ENCODE measurements at regions not wholly inside any gene's neighbourhood (a gene's known extent, or its start where the extent isn't known, plus 50 kb on each side); places are given as distances from the start of the nearest gene placed in this dataset.

GRCh38 chr2:3128786-3129185 is 248.8 kb downstream of the EIPR1 start:
- Mint-ChIP-seq H3K4me1 (ENCODE audit: unreplicated experiment) (peaks cover 39% of the 10 kb centered on the region), H3K27me3 (no peaks in the 10 kb centered on the region), H3K36me3 (no peaks in the 10 kb centered on the region), H3K27ac (no peak overlapping the region), H3K9me3 (no peaks in the 10 kb centered on the region), H3K4me3 (no peak overlapping the region)
- no peak for TF ChIP-seq CTCF (conservative IDR thresholded peaks at IDR 0.05)
- DNase-seq (ENCODE audit: extremely low spot score, unreplicated experiment) = peak; percentile 24

- peak; percentile 43 for DNase-seq (ENCODE audit: extremely low spot score, unreplicated experiment)
- Mint-ChIP-seq H3K27ac (no peak overlapping the region), H3K4me1 (ENCODE audit: unreplicated experiment) (peaks cover 39% of the 10 kb centered on the region)
These were observed 249.9 kb downstream of the EIPR1 start for GRCh38 chr2:3127710-3128109.

GRCh38 chr2:3126911-3127621 is 250.6 kb downstream of the EIPR1 start:
- Mint-ChIP-seq H3K4me3 (no peak overlapping the region), H3K4me1 (ENCODE audit: unreplicated experiment) (peaks cover 39% of the 10 kb centered on the region), H3K27me3 (no peaks in the 10 kb centered on the region), H3K9me3 (no peaks in the 10 kb centered on the region), H3K27ac (no peak overlapping the region), H3K36me3 (no peaks in the 10 kb centered on the region)
- no peak for DNase-seq (ENCODE audit: extremely low spot score, unreplicated experiment)
- TF ChIP-seq CTCF (conservative IDR thresholded peaks at IDR 0.05) = no peak

More at GRCh38 chr2:3127710-3128109, 249.9 kb downstream of the EIPR1 start:
- no peaks in the 10 kb centered on the region for H3K9me3 Mint-ChIP-seq
- H3K4me3 Mint-ChIP-seq = no peak overlapping the region
- H3K27me3 Mint-ChIP-seq = no peaks in the 10 kb centered on the region
- TF ChIP-seq CTCF (conservative IDR thresholded peaks at IDR 0.05) = no peak
- no peaks in the 10 kb centered on the region for H3K36me3 Mint-ChIP-seq

- no peaks in the 10 kb centered on the region for H3K27me3 Mint-ChIP-seq
- TF ChIP-seq CTCF (conservative IDR thresholded peaks at IDR 0.05) = no peak
- H3K27ac Mint-ChIP-seq = peak overlapping the region; percentile 23
- H3K4me3 Mint-ChIP-seq = no peak overlapping the region
- peaks cover 4% of the 10 kb centered on the region for H3K36me3 Mint-ChIP-seq
- H3K9me3 Mint-ChIP-seq = peaks cover 5% of the 10 kb centered on the region
- H3K4me1 Mint-ChIP-seq (ENCODE audit: unreplicated experiment) = peaks cover 37% of the 10 kb centered on the region
- no peak for DNase-seq (ENCODE audit: extremely low spot score, unreplicated experiment)
These were observed 251.3 kb downstream of the EIPR1 start for GRCh38 chr2:3126171-3126910.

DNA sequence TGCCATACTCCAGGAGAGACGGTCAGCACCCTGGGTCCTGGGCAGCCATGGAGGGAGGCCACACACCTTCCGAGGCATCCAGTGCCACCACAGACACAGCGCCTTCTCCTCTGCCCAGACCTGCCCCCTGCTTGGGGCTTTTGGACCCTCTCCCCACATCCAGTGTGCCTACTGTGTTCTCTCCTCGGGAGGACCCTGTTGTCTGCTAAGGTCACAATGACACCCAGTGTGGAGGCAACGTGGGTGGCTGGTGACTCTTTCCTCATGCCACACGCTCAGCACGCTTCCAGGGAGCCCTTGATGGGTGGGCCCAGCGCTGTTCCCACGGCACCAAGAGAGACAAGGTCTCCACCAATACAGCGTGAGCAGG is 251.9 kb downstream of the EIPR1 start:
- no peak for DNase-seq (ENCODE audit: extremely low spot score, unreplicated experiment)
- H3K27ac Mint-ChIP-seq = no peak overlapping the region
- H3K9me3 Mint-ChIP-seq = peaks cover 6% of the 10 kb centered on the region
- peaks cover 32% of the 10 kb centered on the region for H3K4me1 Mint-ChIP-seq (ENCODE audit: unreplicated experiment)
- H3K4me3 Mint-ChIP-seq = no peak overlapping the region
- H3K36me3 Mint-ChIP-seq = peaks cover 4% of the 10 kb centered on the region
- TF ChIP-seq CTCF (conservative IDR thresholded peaks at IDR 0.05) = no peak
- H3K27me3 Mint-ChIP-seq = no peaks in the 10 kb centered on the region
